Colonic mucosa (tissue), 4 donors: ENCODE measurements at regions not wholly inside any gene's neighbourhood (a gene's known extent, or its start where the extent isn't known, plus 50 kb on each side); places are given as distances from the start of the nearest gene placed in this dataset.

Source experiments
- DNase-seq: peaks from one replicate; pipeline ENCODE4 v3.0.0-alpha.2; 2020
- H3K27ac ChIP-seq: fragments of 200-600 bp; one replicate; pipeline ENCODE4 v1.8.0; 2021
- H3K27me3 ChIP-seq: fragments of 200-600 bp; one replicate; pipeline ENCODE4 v1.8.0; 2021
- H3K36me3 ChIP-seq: fragments of 200-600 bp; one replicate; pipeline ENCODE4 v1.8.0; 2021
- H3K4me1 ChIP-seq: fragments of 200-600 bp; one replicate; pipeline ENCODE4 v1.8.0; 2021; ENCODE audit warnings: mild to moderate bottlenecking
- H3K4me3 ChIP-seq: fragments of 200-600 bp; one replicate; pipeline ENCODE4 v1.8.0; 2021
- H3K9ac ChIP-seq, 2 donors: one replicate each; pipeline ENCODE4 v1.7.0; 2013; ENCODE audit warnings: control low read depth in 2 of 2, low read depth in 2 of 2, low read length in 2 of 2
- H3K9me3 ChIP-seq: fragments of 200-600 bp; one replicate; pipeline ENCODE4 v1.8.0; 2021
- CTCF ChIP-seq: fragments of 200-600 bp; IDR thresholded peaks from one replicate; pipeline ENCODE4 v1.8.0; 2022; ENCODE audit warnings: antibody characterized with exemption, mild to moderate bottlenecking
- intact Hi-C: fragments of 100-400 bp; cut with DNase I; formaldehyde crosslinking; loops from one replicate; pipeline ENCODE4 v1.14.1; 2022
- donor health status: healthy.
- donor health status: DM: no; HTN: no; CAD: no.
- donor health status: DM: no; HTN: no; CAD: no.

DNA sequence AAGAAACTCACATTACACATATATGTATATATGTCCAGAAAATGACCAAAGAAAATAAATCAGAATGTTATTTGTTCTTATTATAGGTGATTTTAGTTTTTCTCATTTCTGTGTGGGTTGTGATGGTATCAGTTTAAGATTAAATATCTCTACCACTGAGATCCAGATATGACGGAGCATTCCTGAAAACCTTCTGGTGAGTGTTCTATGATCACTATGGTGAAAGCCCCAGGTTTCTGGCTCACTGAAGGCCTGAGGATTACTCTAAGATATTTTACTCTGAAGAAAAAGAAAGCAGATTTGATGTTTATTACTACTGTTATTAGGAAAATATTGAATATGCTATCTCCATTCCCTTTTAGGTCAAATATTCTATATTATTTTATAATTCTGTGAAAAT lies 62.8 kb upstream of the L3MBTL3 start:
- Histone ChIP-seq H3K9me3 (no peaks in the 10 kb centered on the region), H3K9ac (no peak overlapping the region), H3K27ac (no peak overlapping the region), H3K27me3 (no peaks in the 10 kb centered on the region), H3K4me1 (no peaks in the 10 kb centered on the region), H3K36me3 (no peaks in the 10 kb centered on the region), H3K4me3 (no peak overlapping the region)
- no peak for DNase-seq
- intact Hi-C loops = no loop called here
- no peak for TF ChIP-seq CTCF

DNA sequence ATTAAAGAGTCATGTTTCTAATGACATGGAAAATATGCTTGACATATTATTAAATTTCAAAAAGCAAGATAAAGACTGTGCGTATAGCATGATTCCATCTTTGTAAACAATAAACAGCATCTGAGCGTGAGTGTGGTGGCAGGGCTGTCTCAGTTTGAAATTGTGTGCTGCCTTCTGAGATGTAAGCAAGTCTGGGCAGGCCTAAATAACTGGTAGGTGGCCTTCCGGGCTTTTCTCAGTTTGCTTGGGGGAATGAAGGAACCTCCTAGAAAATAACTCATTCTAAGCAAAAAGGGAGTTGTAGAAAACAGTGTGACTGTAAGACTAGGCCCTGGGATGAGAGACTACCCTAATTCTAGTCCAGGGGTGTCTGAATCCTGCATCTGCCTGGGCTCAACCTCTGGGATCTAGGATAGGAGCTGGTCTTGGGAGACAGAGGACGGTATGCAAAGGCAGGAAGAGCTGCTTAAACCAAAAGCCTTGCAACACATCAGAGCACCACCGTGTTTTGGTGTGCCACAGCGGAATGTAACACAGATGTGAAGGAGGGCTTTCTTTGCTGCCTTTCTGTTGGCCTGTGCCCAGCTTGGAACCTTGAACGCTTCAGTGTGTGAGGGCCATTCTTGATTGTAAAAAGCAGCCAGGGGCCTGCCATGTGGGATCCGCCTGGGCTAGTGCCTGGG lies 63.5 kb upstream of the L3MBTL3 start:
- no peak overlapping the region for H3K4me3 ChIP-seq
- H3K27ac ChIP-seq = no peak overlapping the region
- TF ChIP-seq CTCF = no peak
- no peak for DNase-seq
- no peaks in the 10 kb centered on the region for H3K36me3 ChIP-seq
- no peaks in the 10 kb centered on the region for H3K4me1 ChIP-seq
- no peaks in the 10 kb centered on the region for H3K9me3 ChIP-seq
- H3K27me3 ChIP-seq = no peaks in the 10 kb centered on the region
- no peak overlapping the region for H3K9ac ChIP-seq
- intact Hi-C loops = no loop called here

GRCh38 chr6:129947797-129948196 lies 70.6 kb upstream of the L3MBTL3 start:
- no peak for TF ChIP-seq CTCF
- no peaks in the 10 kb centered on the region for H3K27me3 ChIP-seq
- intact Hi-C loops = loop anchor here (10.0 kb wide), 1 partner anchor 353 kb away; no protein-coding TSS in a partner anchor
- no peaks in the 10 kb centered on the region for H3K4me1 ChIP-seq
- no peak overlapping the region for H3K27ac ChIP-seq
- H3K36me3 ChIP-seq = no peaks in the 10 kb centered on the region
- no peak overlapping the region for H3K4me3 ChIP-seq
- H3K9me3 ChIP-seq = no peaks in the 10 kb centered on the region
- H3K9ac ChIP-seq = no peak overlapping the region
- no peak for DNase-seq

DNA sequence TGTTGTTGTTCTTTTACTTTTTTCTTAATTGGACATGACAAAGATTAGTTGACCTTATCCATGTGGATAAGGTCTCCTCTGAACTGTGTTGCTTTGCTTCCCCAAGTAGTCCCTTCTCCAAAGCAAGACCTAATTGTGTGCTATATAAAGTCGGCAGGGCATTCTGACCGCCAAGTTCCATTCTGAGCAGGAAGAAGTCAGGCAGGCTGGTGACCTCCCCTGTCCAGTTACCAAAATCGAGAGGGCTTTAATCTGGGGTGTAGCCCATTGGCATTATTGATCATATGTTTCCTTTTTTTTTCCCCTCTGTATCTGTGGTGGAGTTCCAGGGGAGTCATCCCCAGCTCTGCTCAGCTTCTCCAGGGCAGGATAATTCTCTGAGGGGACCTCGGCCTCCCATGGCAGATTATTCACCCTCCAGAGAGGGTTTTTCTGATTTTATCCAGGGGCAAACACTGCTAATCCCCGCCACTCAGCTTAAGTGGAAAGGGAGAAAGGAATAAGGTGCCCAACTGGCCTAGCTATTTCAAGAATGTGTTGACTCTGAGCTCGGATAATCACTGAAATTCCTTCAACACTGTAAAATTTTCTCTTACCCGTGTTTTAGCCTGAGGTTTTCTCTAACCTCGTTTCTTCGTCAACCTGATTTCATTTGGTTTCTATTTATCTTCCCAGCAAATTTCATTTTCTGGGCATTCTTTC lies 71.8 kb upstream of the L3MBTL3 start:
- intact Hi-C loops = loop anchor here (10.0 kb wide), 1 partner anchor 352 kb away; no protein-coding TSS in a partner anchor
- H3K9me3 ChIP-seq = no peaks in the 10 kb centered on the region
- no peaks in the 10 kb centered on the region for H3K27me3 ChIP-seq
- DNase-seq = no peak
- no peaks in the 10 kb centered on the region for H3K36me3 ChIP-seq
- H3K4me3 ChIP-seq = no peak overlapping the region
- TF ChIP-seq CTCF = no peak
- H3K9ac ChIP-seq = no peak overlapping the region
- H3K4me1 ChIP-seq = no peaks in the 10 kb centered on the region
- H3K27ac ChIP-seq = no peak overlapping the region

DNA sequence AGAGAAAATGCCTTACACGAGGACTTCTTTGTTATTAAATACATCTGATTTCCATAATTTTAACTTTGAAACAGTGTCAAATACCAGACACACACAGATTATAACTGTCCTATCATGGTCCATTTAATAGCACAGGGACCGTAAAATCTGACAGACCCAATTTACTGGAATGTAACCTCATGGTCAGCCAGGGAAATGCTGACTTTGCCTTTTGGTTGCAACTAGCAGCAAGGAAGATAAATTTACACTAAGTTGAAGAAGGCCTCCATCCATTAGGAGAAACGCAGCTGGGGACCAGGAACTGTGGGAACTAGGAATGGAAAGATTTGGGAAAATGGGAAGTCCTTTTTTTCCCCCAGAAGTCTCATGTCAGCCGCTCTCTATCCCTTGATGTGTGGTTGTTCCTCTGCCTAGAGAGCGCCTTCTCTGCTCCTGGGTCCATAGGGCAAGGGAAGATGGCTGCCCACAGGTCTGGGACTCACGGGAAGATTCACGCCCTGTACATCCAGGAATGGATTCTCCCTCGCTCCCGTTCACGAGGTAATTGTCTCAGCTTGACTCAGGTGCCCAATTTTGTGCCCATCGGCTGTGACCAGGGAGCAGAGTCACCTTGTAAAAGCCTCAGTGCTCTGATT lies 74.6 kb upstream of the L3MBTL3 start:
- no peaks in the 10 kb centered on the region for H3K27me3 ChIP-seq
- no peak for DNase-seq

More for the DNA sequence above, 74.6 kb upstream of the L3MBTL3 start:
- H3K4me1 ChIP-seq = no peaks in the 10 kb centered on the region
- TF ChIP-seq CTCF = no peak
- H3K27ac ChIP-seq = no peak overlapping the region
- no peaks in the 10 kb centered on the region for H3K36me3 ChIP-seq
- intact Hi-C loops = loop anchor here (10.0 kb wide), 1 partner anchor 349 kb away; no protein-coding TSS in a partner anchor
- no peak overlapping the region for H3K4me3 ChIP-seq
- no peaks in the 10 kb centered on the region for H3K9me3 ChIP-seq
- no peak overlapping the region for H3K9ac ChIP-seq
